H1 (cell line): ENCODE measurements at regions not wholly inside any gene's neighbourhood (a gene's known extent, or its start where the extent isn't known, plus 50 kb on each side); places are given as distances from the start of the nearest gene placed in this dataset.

Source experiments
- E2F6 ChIP-seq: IDR thresholded peaks from 2 replicates; pipeline ENCODE4 v1.6.1; 2012; ENCODE audit warnings: inconsistent platforms
- GTF2F1 ChIP-seq: IDR thresholded peaks from 2 replicates; pipeline ENCODE4 v1.6.1; 2012; ENCODE audit warnings: low read depth, low read length, improper control_type of control experiment, borderline replicate concordance
- POU5F1 ChIP-seq: IDR thresholded peaks from 2 replicates; pipeline ENCODE4 v1.6.1; 2011; ENCODE audit warnings: low read depth, mild to moderate bottlenecking, low read length, moderate library complexity
- RAD21 ChIP-seq, 2 experiments: IDR thresholded peaks in 1 of 2; conservative IDR thresholded peaks in 1 of 2; 2 replicates each; pipeline ENCODE4 v1.6.1; 2011; ENCODE audit warnings: low read depth in 2 of 2, low read length in 2 of 2, improper control_type of control experiment in 1 of 2, inconsistent platforms in 1 of 2, mild to moderate bottlenecking in 1 of 2, moderate library complexity in 1 of 2
- RBBP5 ChIP-seq: IDR thresholded peaks from 2 replicates; pipeline ENCODE4 v1.7.1; 2012; ENCODE audit warnings: low read depth, mild to moderate bottlenecking, inconsistent platforms, low read length, moderate library complexity, borderline replicate concordance
- RXRA ChIP-seq: IDR thresholded peaks from 2 replicates; pipeline ENCODE4 v1.6.1; 2011; ENCODE audit warnings: low read depth, mild to moderate bottlenecking, low read length, moderate library complexity; ENCODE audit not compliant: insufficient read depth
- SIN3A ChIP-seq, 2 experiments: IDR thresholded peaks in 1 of 2; conservative IDR thresholded peaks in 1 of 2; 2 replicates each; pipeline ENCODE4 v1.6.1; 2011 to 2012; ENCODE audit warnings: low read length in 2 of 2, improper control_type of control experiment in 1 of 2, low read depth in 1 of 2, mild to moderate bottlenecking in 1 of 2
- SIRT6 ChIP-seq: IDR thresholded peaks from one replicate; pipeline ENCODE4 v1.7.1; 2012; ENCODE audit warnings: low read length, inconsistent platforms
- TF ChIP-seq, protein P1 (sequence below): fragments of 300-600 bp; sonication (generic); IDR thresholded peaks from 2 replicates; pipeline ENCODE4 v1.7.1; 2012; ENCODE audit warnings: low read length, moderate library complexity, mild to moderate bottlenecking, inconsistent platforms; ENCODE audit not compliant: insufficient replicate concordance

GRCh38 chr9:13865869-13866268 lies 448.1 kb downstream of the NFIB start (continued):
- TF ChIP-seq, protein P1, sequence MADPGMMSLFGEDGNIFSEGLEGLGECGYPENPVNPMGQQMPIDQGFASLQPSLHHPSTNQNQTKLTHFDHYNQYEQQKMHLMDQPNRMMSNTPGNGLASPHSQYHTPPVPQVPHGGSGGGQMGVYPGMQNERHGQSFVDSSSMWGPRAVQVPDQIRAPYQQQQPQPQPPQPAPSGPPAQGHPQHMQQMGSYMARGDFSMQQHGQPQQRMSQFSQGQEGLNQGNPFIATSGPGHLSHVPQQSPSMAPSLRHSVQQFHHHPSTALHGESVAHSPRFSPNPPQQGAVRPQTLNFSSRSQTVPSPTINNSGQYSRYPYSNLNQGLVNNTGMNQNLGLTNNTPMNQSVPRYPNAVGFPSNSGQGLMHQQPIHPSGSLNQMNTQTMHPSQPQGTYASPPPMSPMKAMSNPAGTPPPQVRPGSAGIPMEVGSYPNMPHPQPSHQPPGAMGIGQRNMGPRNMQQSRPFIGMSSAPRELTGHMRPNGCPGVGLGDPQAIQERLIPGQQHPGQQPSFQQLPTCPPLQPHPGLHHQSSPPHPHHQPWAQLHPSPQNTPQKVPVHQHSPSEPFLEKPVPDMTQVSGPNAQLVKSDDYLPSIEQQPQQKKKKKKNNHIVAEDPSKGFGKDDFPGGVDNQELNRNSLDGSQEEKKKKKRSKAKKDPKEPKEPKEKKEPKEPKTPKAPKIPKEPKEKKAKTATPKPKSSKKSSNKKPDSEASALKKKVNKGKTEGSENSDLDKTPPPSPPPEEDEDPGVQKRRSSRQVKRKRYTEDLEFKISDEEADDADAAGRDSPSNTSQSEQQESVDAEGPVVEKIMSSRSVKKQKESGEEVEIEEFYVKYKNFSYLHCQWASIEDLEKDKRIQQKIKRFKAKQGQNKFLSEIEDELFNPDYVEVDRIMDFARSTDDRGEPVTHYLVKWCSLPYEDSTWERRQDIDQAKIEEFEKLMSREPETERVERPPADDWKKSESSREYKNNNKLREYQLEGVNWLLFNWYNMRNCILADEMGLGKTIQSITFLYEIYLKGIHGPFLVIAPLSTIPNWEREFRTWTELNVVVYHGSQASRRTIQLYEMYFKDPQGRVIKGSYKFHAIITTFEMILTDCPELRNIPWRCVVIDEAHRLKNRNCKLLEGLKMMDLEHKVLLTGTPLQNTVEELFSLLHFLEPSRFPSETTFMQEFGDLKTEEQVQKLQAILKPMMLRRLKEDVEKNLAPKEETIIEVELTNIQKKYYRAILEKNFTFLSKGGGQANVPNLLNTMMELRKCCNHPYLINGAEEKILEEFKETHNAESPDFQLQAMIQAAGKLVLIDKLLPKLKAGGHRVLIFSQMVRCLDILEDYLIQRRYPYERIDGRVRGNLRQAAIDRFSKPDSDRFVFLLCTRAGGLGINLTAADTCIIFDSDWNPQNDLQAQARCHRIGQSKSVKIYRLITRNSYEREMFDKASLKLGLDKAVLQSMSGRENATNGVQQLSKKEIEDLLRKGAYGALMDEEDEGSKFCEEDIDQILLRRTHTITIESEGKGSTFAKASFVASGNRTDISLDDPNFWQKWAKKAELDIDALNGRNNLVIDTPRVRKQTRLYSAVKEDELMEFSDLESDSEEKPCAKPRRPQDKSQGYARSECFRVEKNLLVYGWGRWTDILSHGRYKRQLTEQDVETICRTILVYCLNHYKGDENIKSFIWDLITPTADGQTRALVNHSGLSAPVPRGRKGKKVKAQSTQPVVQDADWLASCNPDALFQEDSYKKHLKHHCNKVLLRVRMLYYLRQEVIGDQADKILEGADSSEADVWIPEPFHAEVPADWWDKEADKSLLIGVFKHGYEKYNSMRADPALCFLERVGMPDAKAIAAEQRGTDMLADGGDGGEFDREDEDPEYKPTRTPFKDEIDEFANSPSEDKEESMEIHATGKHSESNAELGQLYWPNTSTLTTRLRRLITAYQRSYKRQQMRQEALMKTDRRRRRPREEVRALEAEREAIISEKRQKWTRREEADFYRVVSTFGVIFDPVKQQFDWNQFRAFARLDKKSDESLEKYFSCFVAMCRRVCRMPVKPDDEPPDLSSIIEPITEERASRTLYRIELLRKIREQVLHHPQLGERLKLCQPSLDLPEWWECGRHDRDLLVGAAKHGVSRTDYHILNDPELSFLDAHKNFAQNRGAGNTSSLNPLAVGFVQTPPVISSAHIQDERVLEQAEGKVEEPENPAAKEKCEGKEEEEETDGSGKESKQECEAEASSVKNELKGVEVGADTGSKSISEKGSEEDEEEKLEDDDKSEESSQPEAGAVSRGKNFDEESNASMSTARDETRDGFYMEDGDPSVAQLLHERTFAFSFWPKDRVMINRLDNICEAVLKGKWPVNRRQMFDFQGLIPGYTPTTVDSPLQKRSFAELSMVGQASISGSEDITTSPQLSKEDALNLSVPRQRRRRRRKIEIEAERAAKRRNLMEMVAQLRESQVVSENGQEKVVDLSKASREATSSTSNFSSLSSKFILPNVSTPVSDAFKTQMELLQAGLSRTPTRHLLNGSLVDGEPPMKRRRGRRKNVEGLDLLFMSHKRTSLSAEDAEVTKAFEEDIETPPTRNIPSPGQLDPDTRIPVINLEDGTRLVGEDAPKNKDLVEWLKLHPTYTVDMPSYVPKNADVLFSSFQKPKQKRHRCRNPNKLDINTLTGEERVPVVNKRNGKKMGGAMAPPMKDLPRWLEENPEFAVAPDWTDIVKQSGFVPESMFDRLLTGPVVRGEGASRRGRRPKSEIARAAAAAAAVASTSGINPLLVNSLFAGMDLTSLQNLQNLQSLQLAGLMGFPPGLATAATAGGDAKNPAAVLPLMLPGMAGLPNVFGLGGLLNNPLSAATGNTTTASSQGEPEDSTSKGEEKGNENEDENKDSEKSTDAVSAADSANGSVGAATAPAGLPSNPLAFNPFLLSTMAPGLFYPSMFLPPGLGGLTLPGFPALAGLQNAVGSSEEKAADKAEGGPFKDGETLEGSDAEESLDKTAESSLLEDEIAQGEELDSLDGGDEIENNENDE: no peak
- no peak for TF ChIP-seq RBBP5
- no peak for TF ChIP-seq RXRA
- no peak for TF ChIP-seq GTF2F1
- no peak for TF ChIP-seq POU5F1
- TF ChIP-seq E2F6: no peak
- TF ChIP-seq SIRT6: no peak
- no peak for TF ChIP-seq RAD21 (IDR thresholded peaks at IDR 0.05 in 1 of 2, conservative IDR thresholded peaks at IDR 0.05 in 1 of 2; ENCODE audit: low read depth in 2 of 2, low read length in 2 of 2)
- TF ChIP-seq SIN3A (conservative IDR thresholded peaks at IDR 0.05 in 1 of 2, IDR thresholded peaks at IDR 0.05 in 1 of 2; ENCODE audit: low read depth in 1 of 2, low read length in 2 of 2): no peak
